Testis (tissue), 2 donors: ENCODE measurements at regions not wholly inside any gene's neighbourhood (a gene's known extent, or its start where the extent isn't known, plus 50 kb on each side); places are given as distances from the start of the nearest gene placed in this dataset.

ENCODE experiments used
- POLR2A ChIP-seq: fragments of 450-650 bp; IDR thresholded peaks from one replicate; pipeline ENCODE4 v1.6.1; 2017; ENCODE audit warnings: antibody characterized with exemption, mild to moderate bottlenecking, moderate library complexity
- TF ChIP-seq, protein P1 (sequence below), 3 experiments: fragments of 450-650 bp in 2 of 3; fragments of 200-600 bp in 1 of 3; sonication (generic) in 1 of 3; IDR thresholded peaks; one replicate each; pipeline ENCODE4 v1.5.1; 2016 to 2019; ENCODE audit warnings: antibody characterized with exemption in 3 of 3, mild to moderate bottlenecking in 2 of 3, moderate library complexity in 1 of 3

GRCh38 chr12:76256904-76257303 lies 91.3 kb downstream of the BBS10 start:
- TF ChIP-seq, protein P1, sequence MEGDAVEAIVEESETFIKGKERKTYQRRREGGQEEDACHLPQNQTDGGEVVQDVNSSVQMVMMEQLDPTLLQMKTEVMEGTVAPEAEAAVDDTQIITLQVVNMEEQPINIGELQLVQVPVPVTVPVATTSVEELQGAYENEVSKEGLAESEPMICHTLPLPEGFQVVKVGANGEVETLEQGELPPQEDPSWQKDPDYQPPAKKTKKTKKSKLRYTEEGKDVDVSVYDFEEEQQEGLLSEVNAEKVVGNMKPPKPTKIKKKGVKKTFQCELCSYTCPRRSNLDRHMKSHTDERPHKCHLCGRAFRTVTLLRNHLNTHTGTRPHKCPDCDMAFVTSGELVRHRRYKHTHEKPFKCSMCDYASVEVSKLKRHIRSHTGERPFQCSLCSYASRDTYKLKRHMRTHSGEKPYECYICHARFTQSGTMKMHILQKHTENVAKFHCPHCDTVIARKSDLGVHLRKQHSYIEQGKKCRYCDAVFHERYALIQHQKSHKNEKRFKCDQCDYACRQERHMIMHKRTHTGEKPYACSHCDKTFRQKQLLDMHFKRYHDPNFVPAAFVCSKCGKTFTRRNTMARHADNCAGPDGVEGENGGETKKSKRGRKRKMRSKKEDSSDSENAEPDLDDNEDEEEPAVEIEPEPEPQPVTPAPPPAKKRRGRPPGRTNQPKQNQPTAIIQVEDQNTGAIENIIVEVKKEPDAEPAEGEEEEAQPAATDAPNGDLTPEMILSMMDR (IDR thresholded peaks at IDR 0.05): no peak
- no peak for TF ChIP-seq POLR2A
